ENCODE measurements at regions not wholly inside any gene's neighbourhood (a gene's known extent, or its start where the extent isn't known, plus 50 kb on each side); places are given as distances from the start of the nearest gene placed in this dataset.

DNA sequence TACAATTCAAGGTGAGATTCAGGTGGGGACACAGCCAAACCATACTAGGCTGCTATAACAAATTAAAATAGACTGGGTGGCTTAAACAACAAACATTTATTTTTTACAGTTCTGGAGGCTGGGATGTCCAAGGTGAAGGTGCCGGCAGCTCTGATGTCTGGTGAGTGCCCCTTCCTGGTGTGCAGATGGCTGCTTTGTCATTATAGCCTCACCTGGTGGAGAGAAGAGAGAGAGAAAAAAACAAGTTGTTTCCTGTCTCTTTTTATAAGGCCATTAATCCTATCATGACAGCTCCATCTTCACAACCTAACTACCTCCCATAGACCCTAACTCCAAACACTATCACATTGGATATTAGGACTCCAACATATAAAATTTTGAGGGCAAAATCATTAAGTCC lies 279.7 kb downstream of the ZIC1 start:
- no peak overlapping the region for H3K4me3 ChIP-seq (ENCODE audit: low read depth, low read length, poor library complexity, severe bottlenecking)
- no peaks in the 10 kb centered on the region for H3K9me3 ChIP-seq (ENCODE audit: low read depth, low read length, poor library complexity, severe bottlenecking)
- BruUV-seq (replicated peaks), result no TSS peak
- intact Hi-C loops (cut with micrococcal nuclease; ENCODE audit: unreplicated experiment), result no loop called here
- no peak for DNase-seq (ENCODE audit: low spot score)
- POLR2A ChIA-PET (ENCODE audit: low non-redundant PET), result no interaction called here
- H3K36me3 ChIP-seq (ENCODE audit: insufficient read depth, low read length, poor library complexity, severe bottlenecking), result no peaks in the 10 kb centered on the region
- TF ChIP-seq, protein P1, sequence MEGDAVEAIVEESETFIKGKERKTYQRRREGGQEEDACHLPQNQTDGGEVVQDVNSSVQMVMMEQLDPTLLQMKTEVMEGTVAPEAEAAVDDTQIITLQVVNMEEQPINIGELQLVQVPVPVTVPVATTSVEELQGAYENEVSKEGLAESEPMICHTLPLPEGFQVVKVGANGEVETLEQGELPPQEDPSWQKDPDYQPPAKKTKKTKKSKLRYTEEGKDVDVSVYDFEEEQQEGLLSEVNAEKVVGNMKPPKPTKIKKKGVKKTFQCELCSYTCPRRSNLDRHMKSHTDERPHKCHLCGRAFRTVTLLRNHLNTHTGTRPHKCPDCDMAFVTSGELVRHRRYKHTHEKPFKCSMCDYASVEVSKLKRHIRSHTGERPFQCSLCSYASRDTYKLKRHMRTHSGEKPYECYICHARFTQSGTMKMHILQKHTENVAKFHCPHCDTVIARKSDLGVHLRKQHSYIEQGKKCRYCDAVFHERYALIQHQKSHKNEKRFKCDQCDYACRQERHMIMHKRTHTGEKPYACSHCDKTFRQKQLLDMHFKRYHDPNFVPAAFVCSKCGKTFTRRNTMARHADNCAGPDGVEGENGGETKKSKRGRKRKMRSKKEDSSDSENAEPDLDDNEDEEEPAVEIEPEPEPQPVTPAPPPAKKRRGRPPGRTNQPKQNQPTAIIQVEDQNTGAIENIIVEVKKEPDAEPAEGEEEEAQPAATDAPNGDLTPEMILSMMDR (conservative IDR thresholded peaks at IDR 0.05; ENCODE audit: low read depth, low read length), result no peak
- TF ChIP-seq EZH2 (IDR thresholded peaks at IDR 0.05; ENCODE audit: borderline replicate concordance, low read depth, low read length, poor library complexity, severe bottlenecking), result no peak
- H3K27ac ChIP-seq (ENCODE audit: low read depth, low read length, poor library complexity, severe bottlenecking), result no peak overlapping the region
- CTCF ChIA-PET, result no interaction called here
- no peaks in the 10 kb centered on the region for H3K4me1 ChIP-seq (ENCODE audit: insufficient read depth, low read length, poor library complexity, severe bottlenecking)
- no peaks in the 10 kb centered on the region for H3K27me3 ChIP-seq (replicated peaks; ENCODE audit: insufficient read depth, low read depth, low read length, poor library complexity)

DNA sequence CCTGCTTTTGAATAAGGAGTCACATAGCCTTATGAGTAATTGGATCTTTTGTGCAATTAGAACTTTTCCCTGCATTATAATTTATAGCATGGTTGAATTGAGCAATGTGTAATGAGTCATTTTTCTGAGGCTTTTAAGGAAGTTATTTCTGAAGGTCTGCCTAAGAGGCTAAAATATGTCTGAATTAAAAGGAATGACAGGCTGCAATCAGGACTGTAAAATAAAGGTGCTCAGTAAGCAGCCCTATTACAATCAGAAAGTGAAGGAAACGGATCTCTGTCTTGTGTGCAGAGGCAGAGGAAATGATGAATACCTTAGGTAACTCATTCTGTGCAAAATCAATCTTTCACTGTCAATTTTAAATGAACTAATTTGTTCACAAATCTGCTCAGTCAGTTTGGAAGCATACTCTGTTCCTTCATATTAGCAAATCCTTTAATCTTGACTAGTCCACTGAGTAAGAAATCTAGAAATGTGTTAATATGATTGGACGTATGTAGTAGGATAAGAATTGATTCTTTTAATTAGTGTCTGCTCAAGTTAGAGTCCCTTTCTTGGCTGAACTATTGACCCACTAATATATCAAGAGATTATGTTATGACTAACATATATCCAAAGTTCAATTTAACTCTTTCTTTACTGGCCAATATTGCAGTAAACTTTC lies 290.1 kb downstream of the ZIC1 start:
- POLR2A ChIA-PET (ENCODE audit: low non-redundant PET), result no interaction called here
- Histone ChIP-seq H3K9me3 (ENCODE audit: low read depth, low read length, poor library complexity, severe bottlenecking) (no peaks in the 10 kb centered on the region), H3K27ac (ENCODE audit: low read depth, low read length, poor library complexity, severe bottlenecking) (no peak overlapping the region), H3K36me3 (ENCODE audit: insufficient read depth, low read length, poor library complexity, severe bottlenecking) (no peaks in the 10 kb centered on the region), H3K4me3 (ENCODE audit: low read depth, low read length, poor library complexity, severe bottlenecking) (no peak overlapping the region), H3K4me1 (ENCODE audit: insufficient read depth, low read length, poor library complexity, severe bottlenecking) (no peaks in the 10 kb centered on the region), H3K27me3 (replicated peaks; ENCODE audit: insufficient read depth, low read depth, low read length, poor library complexity) (no peaks in the 10 kb centered on the region)
- DNase-seq (ENCODE audit: low spot score), result peak; percentile 33
- intact Hi-C loops (cut with micrococcal nuclease; ENCODE audit: unreplicated experiment), result no loop called here
- CTCF ChIA-PET, result no interaction called here
- BruUV-seq (replicated peaks), result no TSS peak
- TF ChIP-seq, protein P1 (conservative IDR thresholded peaks at IDR 0.05; ENCODE audit: low read depth, low read length), result no peak
- TF ChIP-seq EZH2 (IDR thresholded peaks at IDR 0.05; ENCODE audit: borderline replicate concordance, low read depth, low read length, poor library complexity, severe bottlenecking), result no peak

DNA sequence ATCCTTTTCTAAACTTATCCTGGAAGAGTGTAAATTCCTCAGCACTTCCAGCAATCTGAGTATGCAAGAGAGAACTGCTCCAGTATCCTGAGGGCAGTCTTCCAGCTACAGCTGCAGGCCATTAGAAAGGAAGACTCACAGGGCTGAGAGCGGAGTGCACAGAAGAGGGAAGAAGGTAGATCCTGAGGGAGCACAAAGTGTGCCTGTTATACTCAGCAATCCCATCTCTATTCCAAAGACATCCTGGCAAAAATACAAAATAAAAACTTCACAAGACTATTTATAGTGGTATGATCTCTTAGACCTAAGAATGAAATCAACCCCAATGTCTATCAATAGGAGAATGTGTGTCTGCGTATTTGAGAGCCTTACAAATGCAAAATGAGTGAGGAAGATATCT lies 292.0 kb downstream of the ZIC1 start:
- Histone ChIP-seq H3K4me3 (ENCODE audit: low read depth, low read length, poor library complexity, severe bottlenecking) (no peak overlapping the region), H3K27ac (ENCODE audit: low read depth, low read length, poor library complexity, severe bottlenecking) (no peak overlapping the region), H3K4me1 (ENCODE audit: insufficient read depth, low read length, poor library complexity, severe bottlenecking) (no peaks in the 10 kb centered on the region), H3K36me3 (ENCODE audit: insufficient read depth, low read length, poor library complexity, severe bottlenecking) (no peaks in the 10 kb centered on the region), H3K27me3 (replicated peaks; ENCODE audit: insufficient read depth, low read depth, low read length, poor library complexity) (no peaks in the 10 kb centered on the region), H3K9me3 (ENCODE audit: low read depth, low read length, poor library complexity, severe bottlenecking) (no peaks in the 10 kb centered on the region)
- TF ChIP-seq EZH2 (IDR thresholded peaks at IDR 0.05; ENCODE audit: borderline replicate concordance, low read depth, low read length, poor library complexity, severe bottlenecking), result no peak
- TF ChIP-seq, protein P1 (conservative IDR thresholded peaks at IDR 0.05; ENCODE audit: low read depth, low read length), result no peak
- POLR2A ChIA-PET (ENCODE audit: low non-redundant PET), result no interaction called here
- no peak for DNase-seq (ENCODE audit: low spot score)
- intact Hi-C loops (cut with micrococcal nuclease; ENCODE audit: unreplicated experiment), result no loop called here
- BruUV-seq (replicated peaks), result no TSS peak
- CTCF ChIA-PET, result no interaction called here

Data from A673 (cell line).